ENCODE measurements at regions not wholly inside any gene's neighbourhood (a gene's known extent, or its start where the extent isn't known, plus 50 kb on each side); places are given as distances from the start of the nearest gene placed in this dataset.

GRCh38 chr6:6704103-6705060, 115.9 kb downstream of the LY86 start:
- DNase-seq (ENCODE audit: low read depth) = no peak
- in situ Hi-C loops (cut with HindIII; ENCODE audit: low pct_unique_long_range_greater_than_20kb, low sequenced_read_pairs) = no loop called here

- in situ Hi-C loops (cut with HindIII; ENCODE audit: low pct_unique_long_range_greater_than_20kb, low sequenced_read_pairs) = no loop called here
- DNase-seq (ENCODE audit: low read depth) = no peak
These were observed 116.5 kb downstream of the LY86 start for GRCh38 chr6:6705061-6705425.

GRCh38 chr6:6705915-6706675, 117.6 kb downstream of the LY86 start:
- in situ Hi-C loops (cut with HindIII; ENCODE audit: low pct_unique_long_range_greater_than_20kb, low sequenced_read_pairs) = no loop called here
- DNase-seq (ENCODE audit: low read depth) = no peak

DNA sequence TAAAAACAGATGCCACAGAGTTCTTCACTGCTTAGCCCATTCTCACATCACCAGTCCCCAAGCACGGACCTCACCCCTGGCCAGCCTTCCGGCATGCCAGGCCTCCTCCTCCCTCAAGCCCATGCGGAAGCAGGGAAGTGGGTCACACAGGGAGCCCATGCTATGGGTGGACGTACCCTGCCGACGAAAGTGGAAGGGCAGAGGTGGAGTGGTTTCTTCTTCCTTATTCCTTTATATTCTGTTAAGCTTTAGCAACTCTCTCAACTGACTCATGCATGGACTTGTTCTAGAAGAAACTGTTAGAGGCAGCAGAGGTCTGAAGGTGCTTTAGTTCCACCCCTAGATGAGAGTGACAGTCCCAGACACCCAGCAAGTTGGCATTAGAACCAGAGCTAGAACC, 118.6 kb downstream of the LY86 start:
- DNase-seq (ENCODE audit: low read depth) = no peak
- in situ Hi-C loops (cut with HindIII; ENCODE audit: low pct_unique_long_range_greater_than_20kb, low sequenced_read_pairs) = no loop called here

GRCh38 chr6:6709106-6709505, 120.6 kb downstream of the LY86 start:
- no peak for DNase-seq (ENCODE audit: low read depth)

GRCh38 chr6:6711031-6711785, 122.7 kb downstream of the LY86 start:
- in situ Hi-C loops (cut with HindIII; ENCODE audit: low pct_unique_long_range_greater_than_20kb, low sequenced_read_pairs) = no loop called here
- DNase-seq (ENCODE audit: low read depth) = no peak

More at GRCh38 chr6:6709106-6709505, 120.6 kb downstream of the LY86 start:
- in situ Hi-C loops (cut with HindIII; ENCODE audit: low pct_unique_long_range_greater_than_20kb, low sequenced_read_pairs) = no loop called here

- no peak for DNase-seq (ENCODE audit: low read depth)
- in situ Hi-C loops (cut with HindIII; ENCODE audit: low pct_unique_long_range_greater_than_20kb, low sequenced_read_pairs) = no loop called here
These were observed 123.4 kb downstream of the LY86 start for GRCh38 chr6:6711832-6712448.

DNA sequence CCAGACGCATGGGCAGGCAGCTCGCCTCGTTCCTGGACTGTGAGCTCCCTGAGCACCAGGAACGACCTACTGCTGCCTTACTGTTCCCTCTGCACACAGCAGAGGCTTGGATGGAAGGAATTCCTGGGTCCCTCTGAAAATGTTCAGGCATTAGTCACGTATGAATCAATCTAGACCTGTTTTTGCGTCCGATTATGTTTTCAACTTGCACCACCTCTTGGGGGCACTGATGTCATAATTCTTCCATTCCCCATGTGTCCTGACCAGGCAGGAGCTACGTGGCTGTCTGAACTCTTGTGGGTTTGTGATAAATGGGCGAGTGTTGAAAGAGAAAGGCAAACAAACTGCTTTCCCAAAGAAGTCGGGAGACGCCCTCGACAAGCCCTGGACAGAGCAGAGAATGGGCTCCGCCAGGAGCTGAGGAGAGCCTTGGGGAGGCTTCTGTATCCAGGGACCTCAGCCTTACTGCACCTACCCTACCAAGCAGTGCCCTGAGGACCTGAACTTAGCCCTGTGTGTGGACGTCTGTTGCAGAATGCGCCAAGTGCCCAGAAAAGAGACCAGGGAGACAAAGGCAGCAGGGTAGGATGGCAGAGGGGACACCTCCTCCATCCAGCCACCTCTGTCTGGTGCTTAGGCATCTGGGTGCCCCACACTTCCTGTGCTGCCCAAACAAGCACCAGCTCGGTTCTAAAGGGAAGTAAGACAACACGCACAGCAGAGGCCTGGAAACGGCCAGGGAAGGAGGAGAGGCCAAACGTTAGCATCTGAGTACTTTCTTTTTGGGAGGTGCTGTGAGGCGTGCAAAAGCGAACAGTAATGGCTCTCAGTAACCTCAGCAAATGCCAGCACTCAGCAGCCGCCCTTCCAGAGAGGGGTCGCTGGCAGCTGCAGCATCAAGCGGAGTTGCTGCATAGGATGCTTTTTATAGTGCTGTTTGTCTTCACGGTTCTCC, 124.2 kb downstream of the LY86 start:
- in situ Hi-C loops (cut with HindIII; ENCODE audit: low pct_unique_long_range_greater_than_20kb, low sequenced_read_pairs) = no loop called here
- peak; percentile 77 for DNase-seq (ENCODE audit: low read depth)

GRCh38 chr6:6713657-6714056, 125.1 kb downstream of the LY86 start:
- DNase-seq (ENCODE audit: low read depth) = peak; percentile 21
- in situ Hi-C loops (cut with HindIII; ENCODE audit: low pct_unique_long_range_greater_than_20kb, low sequenced_read_pairs) = no loop called here

- DNase-seq (ENCODE audit: low read depth) = no peak
- in situ Hi-C loops (cut with HindIII; ENCODE audit: low pct_unique_long_range_greater_than_20kb, low sequenced_read_pairs) = no loop called here
These were observed 125.8 kb downstream of the LY86 start for GRCh38 chr6:6714118-6714897.

GRCh38 chr6:6714953-6715352, 126.4 kb downstream of the LY86 start:
- in situ Hi-C loops (cut with HindIII; ENCODE audit: low pct_unique_long_range_greater_than_20kb, low sequenced_read_pairs) = no loop called here
- no peak for DNase-seq (ENCODE audit: low read depth)

DNA sequence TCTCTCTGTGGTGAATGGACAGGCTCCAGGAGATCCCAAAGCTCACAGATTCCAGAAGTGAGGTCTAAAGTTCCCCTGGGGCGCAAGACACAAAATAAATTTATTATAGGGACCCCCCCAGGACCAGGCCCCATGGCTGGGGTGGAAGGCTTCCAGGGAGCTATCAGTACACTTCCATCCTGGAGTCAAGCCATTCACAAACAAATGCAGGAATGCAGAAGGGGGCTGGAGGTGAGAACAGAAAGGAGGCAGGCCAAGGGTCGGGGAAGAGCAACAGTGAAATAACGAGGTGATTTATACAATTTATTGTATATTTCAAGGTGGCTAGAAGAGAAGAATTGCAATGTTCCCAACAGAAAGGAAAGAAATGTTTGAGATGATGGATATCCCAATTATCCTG, 126.9 kb downstream of the LY86 start:
- in situ Hi-C loops (cut with HindIII; ENCODE audit: low pct_unique_long_range_greater_than_20kb, low sequenced_read_pairs) = no loop called here
- no peak for DNase-seq (ENCODE audit: low read depth)

DNA sequence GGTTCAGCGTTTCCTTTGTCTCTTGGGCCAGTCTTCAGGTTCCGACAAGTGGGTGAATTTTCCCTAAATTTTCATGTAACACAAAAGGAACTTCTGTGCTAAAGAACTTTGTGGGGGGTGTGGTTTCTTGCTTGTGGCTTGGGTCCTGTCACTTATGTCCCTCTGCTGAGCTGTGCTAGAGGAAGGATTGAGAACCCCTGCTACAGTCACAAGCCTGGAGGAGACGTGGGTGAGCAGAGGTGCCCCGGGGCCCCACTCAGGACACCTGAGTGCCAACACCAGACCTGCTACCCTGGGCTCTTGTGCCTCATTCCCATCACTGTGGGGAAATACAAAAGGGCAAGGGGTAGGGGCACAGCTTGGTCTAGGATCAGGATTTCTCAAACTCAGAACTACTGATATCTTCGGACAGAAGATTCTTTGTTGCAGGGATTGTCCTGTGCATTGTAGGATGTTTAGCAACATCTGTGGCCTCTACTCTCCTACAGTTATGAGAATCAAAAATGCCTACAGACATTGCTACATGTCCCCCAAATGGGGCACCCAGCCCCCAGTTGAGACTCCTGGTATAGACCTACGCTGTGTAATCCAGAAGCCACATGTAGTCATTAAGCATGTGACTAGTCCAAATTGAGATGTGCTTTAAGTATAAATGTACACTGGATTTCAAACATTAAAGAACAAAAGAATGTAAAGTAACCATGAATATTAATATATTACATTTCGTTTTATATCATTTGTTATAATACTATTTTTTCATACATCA, 128.7 kb downstream of the LY86 start:
- no peak for DNase-seq (ENCODE audit: low read depth)
- in situ Hi-C loops (cut with HindIII; ENCODE audit: low pct_unique_long_range_greater_than_20kb, low sequenced_read_pairs) = no loop called here

GRCh38 chr6:6717953-6718352, 129.4 kb downstream of the LY86 start:
- DNase-seq (ENCODE audit: low read depth) = no peak
- in situ Hi-C loops (cut with HindIII; ENCODE audit: low pct_unique_long_range_greater_than_20kb, low sequenced_read_pairs) = no loop called here

GRCh38 chr6:6721606-6722005, 133.1 kb downstream of the LY86 start:
- in situ Hi-C loops (cut with HindIII; ENCODE audit: low pct_unique_long_range_greater_than_20kb, low sequenced_read_pairs) = no loop called here
- no peak for DNase-seq (ENCODE audit: low read depth)

GRCh38 chr6:6722195-6722594, 133.7 kb downstream of the LY86 start:
- no peak for DNase-seq (ENCODE audit: low read depth)
- in situ Hi-C loops (cut with HindIII; ENCODE audit: low pct_unique_long_range_greater_than_20kb, low sequenced_read_pairs) = no loop called here
